ENCODE measurements at regions not wholly inside any gene's neighbourhood (a gene's known extent, or its start where the extent isn't known, plus 50 kb on each side); places are given as distances from the start of the nearest gene placed in this dataset.

GRCh38 chr3:194046995-194047645 is 88.8 kb upstream of the HES1 start:
- no peak overlapping the region for H3K4me3 ChIP-seq (ENCODE audit: low read depth, low read length)
- TF ChIP-seq, protein P1, sequence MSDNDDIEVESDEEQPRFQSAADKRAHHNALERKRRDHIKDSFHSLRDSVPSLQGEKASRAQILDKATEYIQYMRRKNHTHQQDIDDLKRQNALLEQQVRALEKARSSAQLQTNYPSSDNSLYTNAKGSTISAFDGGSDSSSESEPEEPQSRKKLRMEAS (IDR thresholded peaks at IDR 0.05; ENCODE audit: low read depth, low read length), result peak; percentile 21; the same call in 1 of the 2 replicates
- TF ChIP-seq MYC (IDR thresholded peaks at IDR 0.05; ENCODE audit: low read depth, low read length), result 0 out of 2 replicates have a peak, but pooled peaks have one; percentile 18
- TF ChIP-seq CTCF (IDR thresholded peaks at IDR 0.05; ENCODE audit: low read depth, low read length), result no peak
- peak; percentile 80 for DNase-seq (ENCODE audit: low read depth)

DNA sequence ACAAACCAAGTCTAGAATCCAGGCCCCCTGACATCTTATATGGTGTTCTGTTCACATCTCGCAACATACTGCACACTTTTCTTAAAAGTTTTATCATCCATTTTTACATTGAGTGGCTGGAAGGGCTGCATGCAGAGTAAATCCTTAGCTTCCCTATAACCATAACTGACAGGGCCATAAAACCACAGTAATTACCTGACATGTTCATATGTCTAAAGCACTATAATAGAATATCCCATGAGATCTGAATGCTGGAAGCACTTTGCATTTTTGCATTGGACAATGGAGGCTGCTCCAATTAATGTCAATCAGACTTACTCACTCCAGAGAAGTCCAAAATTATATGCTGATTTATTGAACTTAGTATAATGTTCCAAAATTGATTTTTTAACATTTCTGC is 86.6 kb upstream of the HES1 start:
- TF ChIP-seq POLR2A (IDR thresholded peaks at IDR 0.05; ENCODE audit: extremely low read depth, insufficient read length) (no peak), MYC (IDR thresholded peaks at IDR 0.05; ENCODE audit: low read depth, low read length) (no peak), CTCF (IDR thresholded peaks at IDR 0.05; ENCODE audit: low read depth, low read length) (no peak)
- TF ChIP-seq, protein P1 (IDR thresholded peaks at IDR 0.05; ENCODE audit: low read depth, low read length), result no peak
- DNase-seq (ENCODE audit: low read depth), result no peak
- no peak overlapping the region for H3K4me3 ChIP-seq (ENCODE audit: low read depth, low read length)

GRCh38 chr3:194050782-194051320 is 85.1 kb upstream of the HES1 start:
- TF ChIP-seq POLR2A (IDR thresholded peaks at IDR 0.05; ENCODE audit: extremely low read depth, insufficient read length) (no peak), MYC (IDR thresholded peaks at IDR 0.05; ENCODE audit: low read depth, low read length) (no peak), CTCF (IDR thresholded peaks at IDR 0.05; ENCODE audit: low read depth, low read length) (no peak)
- TF ChIP-seq, protein P1 (IDR thresholded peaks at IDR 0.05; ENCODE audit: low read depth, low read length), result no peak
- DNase-seq (ENCODE audit: low read depth), result no peak
- no peak overlapping the region for H3K4me3 ChIP-seq (ENCODE audit: low read depth, low read length)

DNA sequence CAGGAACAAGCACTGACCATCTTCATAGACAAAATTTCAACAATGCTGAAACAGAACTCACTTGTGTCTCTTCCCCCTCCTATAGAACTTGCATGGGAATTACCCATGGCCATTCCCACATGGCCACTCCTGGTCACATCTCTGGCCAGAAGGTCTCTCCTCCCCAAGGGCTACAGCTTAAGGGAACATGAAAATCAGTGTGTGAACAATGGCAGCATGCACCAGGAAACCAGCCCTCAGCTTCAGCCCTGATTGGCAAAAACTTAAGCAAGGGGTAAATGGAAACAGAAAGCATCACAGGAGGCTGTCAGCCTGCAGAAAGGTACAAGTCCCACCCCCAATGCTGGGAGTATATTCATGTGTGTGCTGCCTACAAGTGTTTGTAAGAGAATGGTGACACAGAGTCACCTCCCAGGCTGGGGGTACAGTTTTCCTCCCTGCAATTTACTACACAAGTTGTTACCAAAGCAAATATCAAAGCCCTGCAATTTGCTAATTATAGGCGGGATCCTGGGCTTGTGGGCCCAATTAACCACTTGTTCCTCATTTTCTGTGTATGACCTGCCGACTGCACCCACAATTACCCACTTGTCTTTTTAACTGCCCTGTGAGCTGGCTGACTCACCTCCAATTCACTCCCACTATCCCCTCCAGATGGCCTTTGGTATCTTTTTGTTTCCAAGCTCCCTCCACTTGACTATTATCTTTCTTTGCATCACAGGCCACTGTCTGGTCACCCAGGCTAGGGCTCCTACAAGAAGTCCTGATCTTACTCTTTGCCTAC is 84.4 kb upstream of the HES1 start:
- H3K4me3 ChIP-seq (ENCODE audit: low read depth, low read length), result no peak overlapping the region
- peak; percentile 92 for DNase-seq (ENCODE audit: low read depth)
- TF ChIP-seq CTCF (IDR thresholded peaks at IDR 0.05; ENCODE audit: low read depth, low read length) (no peak), MYC (IDR thresholded peaks at IDR 0.05; ENCODE audit: low read depth, low read length) (peak; percentile 54), POLR2A (IDR thresholded peaks at IDR 0.05; ENCODE audit: extremely low read depth, insufficient read length) (no peak)
- TF ChIP-seq, protein P1 (IDR thresholded peaks at IDR 0.05; ENCODE audit: low read depth, low read length), result peak; percentile 33

DNA sequence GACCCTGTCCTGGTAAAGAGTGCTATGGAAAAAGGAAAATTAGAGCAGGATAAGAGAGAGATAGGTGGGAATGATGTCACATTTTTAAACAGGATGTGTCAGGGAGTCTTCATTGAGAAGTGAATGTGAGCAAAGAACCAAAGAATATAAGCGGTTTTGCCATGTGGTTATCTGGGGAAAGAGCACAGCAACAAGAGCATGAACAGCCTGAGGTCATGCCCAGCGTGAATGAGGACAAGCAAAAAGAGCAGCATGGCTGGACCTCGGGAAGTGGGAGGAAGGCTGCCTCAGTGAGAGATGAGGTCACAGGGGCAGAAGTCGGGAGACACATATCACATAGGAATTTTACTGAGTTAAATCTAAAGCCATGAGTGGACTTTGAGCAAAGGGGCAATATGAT is 82.8 kb upstream of the HES1 start:
- TF ChIP-seq MYC (IDR thresholded peaks at IDR 0.05; ENCODE audit: low read depth, low read length) (no peak), POLR2A (IDR thresholded peaks at IDR 0.05; ENCODE audit: extremely low read depth, insufficient read length) (no peak)
- TF ChIP-seq, protein P1 (IDR thresholded peaks at IDR 0.05; ENCODE audit: low read depth, low read length), result no peak
- no peak for DNase-seq (ENCODE audit: low read depth)
- no peak overlapping the region for H3K4me3 ChIP-seq (ENCODE audit: low read depth, low read length)

DNA sequence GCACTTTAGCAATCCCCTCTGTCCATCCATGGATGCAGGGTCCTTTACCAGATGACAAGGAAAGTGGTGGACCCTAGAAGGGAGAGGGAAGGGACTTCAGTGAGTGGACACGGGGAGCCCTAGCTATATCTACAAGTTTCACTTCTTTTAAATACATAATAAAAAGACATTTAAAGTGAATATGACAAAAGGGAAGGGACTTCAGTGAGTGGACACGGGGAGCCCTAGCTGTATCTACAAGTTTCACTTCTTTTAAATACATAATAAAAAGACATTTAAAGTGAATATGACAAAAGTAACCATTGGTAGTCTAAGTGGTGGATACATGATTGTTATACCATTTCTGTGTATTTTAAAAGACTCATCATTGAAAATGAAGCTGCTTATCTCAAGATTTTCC is 81.9 kb upstream of the HES1 start:
- TF ChIP-seq, protein P1 (IDR thresholded peaks at IDR 0.05; ENCODE audit: low read depth, low read length), result no peak
- TF ChIP-seq MYC (IDR thresholded peaks at IDR 0.05; ENCODE audit: low read depth, low read length) (no peak), POLR2A (IDR thresholded peaks at IDR 0.05; ENCODE audit: extremely low read depth, insufficient read length) (no peak), CTCF (IDR thresholded peaks at IDR 0.05; ENCODE audit: low read depth, low read length) (no peak)
- DNase-seq (ENCODE audit: low read depth), result no peak
- no peak overlapping the region for H3K4me3 ChIP-seq (ENCODE audit: low read depth, low read length)
